CD4-positive, alpha-beta T cell treated with Interferon alpha-2 for 1 hour (primary cell): ENCODE measurements at regions not wholly inside any gene's neighbourhood (a gene's known extent, or its start where the extent isn't known, plus 50 kb on each side); places are given as distances from the start of the nearest gene placed in this dataset.
"Not testable (repeated sequence)": the region's sequence is repeated elsewhere in the genome, so short reads cannot be mapped to it uniquely, and the experiment has no call there.

Experiments used
- DNase-seq, 2 donors: peaks; one replicate each; pipeline ENCODE4 v3.0.0-alpha.2; 2020 to 2022

- not testable (repeated sequence) for DNase-seq
These were observed 154.3 kb downstream of the TPBG start for GRCh38 chr6:82517896-82518295.

DNA sequence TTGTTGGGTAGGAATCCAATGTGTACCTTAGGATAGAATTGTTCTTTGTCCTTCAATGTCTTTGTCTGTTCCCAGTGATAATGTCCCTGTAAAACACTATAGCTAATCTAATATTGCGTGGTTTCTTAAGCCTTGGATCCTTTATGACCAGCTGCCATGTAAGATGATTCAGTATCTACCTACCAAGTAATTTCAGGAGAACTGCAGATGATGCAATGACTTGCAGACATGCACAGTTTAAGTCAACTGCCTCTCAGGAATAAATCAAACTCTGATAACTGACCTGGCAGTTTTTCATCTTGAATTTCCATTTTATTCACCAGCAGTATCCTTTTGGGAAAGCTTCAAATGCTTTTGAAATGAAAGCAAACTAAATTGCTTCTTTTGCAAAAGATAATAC lies 157.8 kb downstream of the TPBG start:
- no peak for DNase-seq

DNA sequence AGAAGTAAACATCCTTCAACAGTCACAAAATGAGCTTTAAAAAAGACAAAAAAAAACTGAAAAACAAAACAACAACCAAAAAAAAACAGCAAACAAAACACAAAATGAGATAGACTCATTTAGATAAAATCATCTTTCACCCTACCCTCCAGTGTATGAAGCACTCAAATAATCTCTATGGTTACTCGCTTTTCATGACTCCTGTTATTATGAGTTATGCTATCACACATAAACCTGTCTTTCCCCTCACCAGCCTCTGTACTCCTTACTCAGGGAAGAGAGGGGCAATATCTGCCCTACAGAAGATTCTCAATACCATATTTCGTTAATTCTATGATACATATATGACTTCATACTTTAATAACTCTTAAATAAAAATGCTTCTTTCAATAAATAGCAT lies 158.2 kb downstream of the TPBG start:
- no peak for DNase-seq

DNA sequence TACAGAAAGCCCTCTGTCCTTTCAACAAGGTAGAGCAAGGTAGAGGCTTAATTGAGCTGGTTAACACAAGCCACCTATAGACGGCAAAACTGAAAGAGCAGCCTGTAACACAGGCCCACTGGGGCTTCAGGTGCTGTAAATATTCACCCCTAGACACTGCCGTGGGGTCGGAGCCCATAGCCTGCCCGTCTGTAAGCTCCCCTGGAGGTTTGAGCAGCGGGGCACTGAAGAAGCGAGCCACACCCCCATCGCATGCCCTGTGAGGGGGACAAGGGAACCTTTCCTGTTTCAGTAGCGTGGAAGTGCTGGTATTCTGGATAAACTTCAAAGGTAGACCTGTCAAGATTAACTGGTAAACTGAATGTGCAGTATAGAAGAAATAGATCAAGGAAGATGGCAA lies 160.4 kb downstream of the TPBG start:
- DNase-seq, result no peak

DNA sequence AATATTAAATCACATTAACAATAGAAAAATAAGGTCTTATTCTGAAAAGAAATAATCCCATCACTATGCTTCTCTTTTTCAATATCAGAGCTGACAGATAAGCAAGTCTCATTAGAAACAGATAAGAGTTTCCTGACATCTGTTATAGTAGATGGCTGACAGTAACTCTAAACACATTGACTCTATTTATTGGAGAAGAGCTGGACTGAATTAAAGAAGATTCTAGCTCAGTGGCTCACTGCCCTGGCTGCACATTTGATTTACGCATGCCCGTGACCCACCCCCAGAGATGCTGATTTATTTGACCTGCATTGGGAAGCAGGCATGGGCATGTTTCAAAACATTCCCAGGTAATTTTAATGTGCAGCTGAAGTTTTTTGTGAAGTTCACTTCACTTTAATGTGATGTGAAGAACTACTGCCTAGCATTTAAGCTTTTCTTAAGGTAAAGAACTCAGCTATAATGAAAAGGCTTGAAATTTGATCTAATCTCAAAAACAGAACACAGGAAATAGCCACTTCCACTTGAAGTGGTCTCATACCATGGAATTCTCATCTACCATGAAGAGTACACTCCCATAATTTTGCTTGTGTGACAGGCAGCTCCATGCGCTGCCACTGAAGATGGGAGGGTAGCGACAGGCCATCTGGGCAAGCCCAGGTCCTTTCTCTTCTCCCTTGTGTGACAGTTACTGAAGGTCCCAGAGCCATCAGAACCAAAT lies 162.3 kb downstream of the TPBG start:
- no peak for DNase-seq

- DNase-seq, result not testable (repeated sequence)
These were observed 166.4 kb downstream of the TPBG start for GRCh38 chr6:82529960-82530460.

DNA sequence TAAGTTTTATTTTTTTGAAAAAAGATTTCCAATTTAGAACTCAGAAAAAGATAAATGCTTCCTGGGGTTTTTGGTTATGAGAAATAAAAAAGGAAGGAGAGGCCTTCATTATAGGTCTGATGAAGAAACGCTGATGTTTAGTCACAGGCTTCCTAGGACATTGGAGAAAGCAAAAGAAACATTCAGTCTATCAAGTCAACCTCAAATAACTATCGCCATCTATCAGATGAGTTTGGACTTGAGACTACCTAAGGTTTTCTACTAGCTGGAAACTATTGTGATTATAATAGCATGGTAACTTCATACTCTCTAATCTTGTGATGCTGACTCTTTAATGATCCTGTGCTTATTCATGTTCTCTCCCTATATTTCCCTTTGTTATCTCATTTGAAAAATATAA lies 171.3 kb downstream of the TPBG start:
- no peak for DNase-seq

DNA sequence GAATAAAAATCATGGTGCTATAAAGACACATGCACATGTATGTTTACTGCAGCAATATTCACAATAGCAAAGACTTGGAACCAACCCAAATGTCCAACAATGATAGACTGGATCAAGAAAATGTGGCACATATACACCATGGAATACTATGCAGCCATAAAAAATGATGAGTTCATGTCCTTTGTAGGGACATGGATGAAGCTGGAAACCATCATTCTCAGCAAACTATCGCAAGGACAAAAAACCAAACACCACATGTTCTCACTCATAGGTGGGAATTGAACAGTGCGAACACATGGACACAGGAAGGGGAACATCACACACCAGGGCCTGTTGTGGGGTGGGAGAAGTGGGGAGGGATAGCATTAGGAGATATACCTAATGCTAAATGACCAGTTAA lies 185.9 kb downstream of the TPBG start:
- not testable (repeated sequence) for DNase-seq

GRCh38 chr6:82551311-82551710 lies 187.7 kb downstream of the TPBG start:
- DNase-seq, result not testable (repeated sequence)

GRCh38 chr6:82551831-82552230 lies 188.2 kb downstream of the TPBG start:
- DNase-seq, result no peak

DNA sequence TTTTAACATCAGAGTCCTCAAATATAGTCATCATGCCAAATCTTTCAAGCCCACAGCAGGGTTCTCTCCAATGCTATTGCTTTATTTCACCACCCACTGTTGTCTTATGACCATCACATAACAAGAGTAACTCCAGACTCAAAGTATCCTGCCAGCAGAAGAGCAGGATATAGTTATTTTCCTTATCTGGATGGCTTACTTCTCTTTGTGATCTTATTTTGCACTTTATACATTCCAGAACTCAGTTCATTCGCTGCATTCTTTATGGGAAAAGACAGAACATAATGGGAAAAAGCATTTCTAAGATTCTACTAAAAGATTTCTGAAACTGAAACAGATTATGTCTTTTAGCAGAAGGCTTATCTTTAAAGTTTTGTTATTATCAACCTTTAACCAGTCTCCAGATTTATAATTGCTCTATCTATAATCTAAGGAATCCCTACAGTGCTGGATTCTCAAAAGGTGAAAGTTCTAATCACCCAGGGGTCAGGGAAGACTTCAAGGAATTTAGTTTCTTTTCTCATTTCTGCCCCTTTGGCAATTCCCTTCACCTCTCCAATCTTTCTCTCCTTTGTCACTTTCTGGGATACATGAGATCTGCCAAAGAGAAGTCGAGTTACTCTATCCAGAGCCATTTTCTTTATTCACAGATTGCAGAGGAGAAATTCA lies 190.4 kb downstream of the TPBG start:
- no peak for DNase-seq

DNA sequence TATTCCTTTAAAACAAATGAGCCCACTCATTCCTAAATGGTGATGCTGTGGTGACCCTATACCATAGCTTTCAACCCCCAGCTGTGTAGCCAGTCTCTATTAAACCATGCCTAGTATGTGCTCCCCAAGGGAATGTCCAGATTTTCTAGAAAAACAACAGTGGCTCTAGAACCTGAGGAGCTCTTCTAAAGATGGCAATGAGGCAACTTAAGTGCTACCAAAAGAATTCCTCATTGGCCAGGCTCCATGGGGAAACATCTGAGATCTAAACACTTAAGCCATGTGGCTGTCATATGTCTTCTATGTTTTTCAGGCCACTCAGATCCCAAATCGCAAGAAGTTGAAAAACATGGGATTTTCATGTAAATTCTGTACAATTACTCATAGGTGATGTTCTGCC lies 191.0 kb downstream of the TPBG start:
- DNase-seq, result no peak

- DNase-seq, result no peak
These were observed 192.2 kb downstream of the TPBG start for GRCh38 chr6:82555801-82556200.

DNA sequence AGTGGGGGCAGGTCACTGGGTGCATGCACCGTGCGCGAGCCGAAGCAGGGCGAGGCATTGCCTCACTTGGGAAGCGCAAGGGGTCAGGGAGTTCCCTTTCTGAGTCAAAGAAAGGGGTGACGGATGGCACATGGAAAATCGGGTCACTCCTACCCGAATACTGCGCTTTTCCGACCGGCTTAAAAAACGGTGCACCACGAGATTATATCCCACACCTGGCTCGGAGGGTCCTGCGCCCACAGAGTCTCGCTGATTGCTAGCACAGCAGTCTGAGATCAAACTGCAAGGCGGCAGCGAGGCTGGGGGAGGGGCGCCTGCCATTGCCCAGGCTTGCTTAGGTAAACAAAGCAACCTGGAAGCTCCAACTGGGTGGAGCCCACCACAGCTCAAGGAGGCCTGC lies 194.9 kb downstream of the TPBG start:
- not testable (repeated sequence) for DNase-seq

DNA sequence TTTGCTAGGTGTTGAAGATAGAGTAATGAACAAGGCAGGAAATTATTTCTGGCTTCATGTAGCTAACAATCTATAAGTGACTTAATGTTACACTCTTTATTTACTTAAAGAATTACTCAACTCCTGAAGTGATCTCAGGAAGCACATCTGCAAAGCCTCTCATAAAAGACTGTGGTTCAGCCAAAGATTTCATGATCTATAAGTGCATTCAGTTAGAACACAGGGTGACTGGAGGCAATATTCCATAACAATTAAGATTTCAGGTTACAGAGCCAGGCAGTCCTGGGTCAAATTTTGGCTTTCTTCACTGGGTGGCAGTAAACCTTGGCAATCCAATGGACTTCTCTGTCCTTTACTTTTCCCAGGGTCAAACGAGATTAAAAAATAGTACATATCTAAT lies 204.0 kb downstream of the TPBG start:
- no peak for DNase-seq

- DNase-seq, result no peak
These were observed 204.8 kb downstream of the TPBG start for GRCh38 chr6:82568290-82568993.

- DNase-seq, result no peak
These were observed 205.4 kb downstream of the TPBG start for GRCh38 chr6:82569022-82569421.

DNA sequence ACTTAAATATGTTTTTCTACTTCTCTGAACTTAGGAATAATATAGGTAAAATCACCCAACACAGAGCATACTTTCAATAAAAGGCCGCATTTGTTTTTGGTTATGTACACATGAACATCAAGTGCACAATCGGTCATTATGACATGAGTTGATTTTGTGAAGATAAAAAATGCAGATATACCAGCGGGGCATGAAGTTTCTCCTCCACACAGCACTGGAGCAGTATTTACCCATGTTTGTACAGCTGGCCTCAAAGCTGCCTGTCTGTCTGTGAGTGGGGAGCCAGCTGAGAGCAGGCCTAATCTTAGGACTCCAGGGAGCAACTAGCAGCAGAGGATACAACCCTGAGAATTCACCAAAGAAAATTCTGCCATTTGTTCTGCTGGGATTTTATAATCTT lies 206.5 kb downstream of the TPBG start:
- no peak for DNase-seq

GRCh38 chr6:82571455-82571854 lies 207.8 kb downstream of the TPBG start:
- DNase-seq, result no peak

DNA sequence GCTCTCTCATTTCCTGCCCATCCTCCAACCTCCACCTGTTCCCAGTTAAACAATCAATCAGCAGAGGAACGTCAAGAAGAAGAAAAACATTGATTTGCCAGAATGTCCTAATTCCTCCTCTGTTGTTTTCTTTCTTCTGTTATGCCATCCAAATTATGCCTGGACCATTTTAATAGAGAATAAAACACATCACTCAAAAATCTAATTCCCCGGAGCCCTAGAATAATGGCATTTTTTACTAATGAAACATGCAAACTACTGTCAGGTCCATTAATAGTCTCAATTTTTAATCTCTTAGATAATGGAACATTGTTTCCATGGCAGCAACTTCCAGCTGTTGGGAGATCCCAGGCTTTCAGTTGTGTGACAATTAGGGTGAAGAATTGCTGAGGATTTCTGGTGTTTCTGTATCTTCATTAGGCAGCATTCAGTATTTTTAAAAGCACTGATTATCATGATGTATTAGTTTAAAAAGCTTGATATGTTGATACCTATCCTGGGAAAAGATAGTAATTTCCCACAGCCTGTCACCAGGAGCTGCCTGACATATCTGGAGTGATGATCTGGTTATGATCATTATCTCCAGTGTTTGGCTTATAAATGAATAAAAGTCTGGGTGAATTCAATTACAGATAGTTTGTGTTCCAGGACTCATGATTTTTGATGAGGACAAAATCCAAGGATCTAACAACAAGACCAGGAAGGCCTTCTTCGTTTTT lies 209.8 kb downstream of the TPBG start:
- no peak for DNase-seq

DNA sequence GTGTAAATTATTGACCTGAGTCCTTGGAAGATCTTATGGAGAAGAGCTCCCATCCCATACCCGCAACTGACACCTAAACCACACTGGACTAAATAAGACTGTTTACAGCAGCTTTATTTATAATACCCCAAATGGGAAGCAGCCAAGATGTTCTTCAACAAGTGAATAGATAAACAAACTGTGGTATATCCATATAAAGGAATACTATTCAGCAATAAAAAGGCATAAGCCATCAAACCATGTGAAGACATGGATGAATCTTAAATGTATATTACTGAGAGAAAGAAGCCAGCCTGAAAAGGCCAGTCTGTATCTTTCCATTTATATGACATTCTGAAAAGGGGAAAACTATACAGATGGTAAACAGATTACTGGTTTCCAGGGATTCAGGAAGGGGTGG lies 212.7 kb downstream of the TPBG start:
- DNase-seq, result no peak

- no peak for DNase-seq
These were observed 220.6 kb downstream of the TPBG start for GRCh38 chr6:82584194-82584695.

GRCh38 chr6:82584856-82585255 lies 221.2 kb downstream of the TPBG start:
- no peak for DNase-seq
